GM13977 (cell line): ENCODE measurements at regions not wholly inside any gene's neighbourhood (a gene's known extent, or its start where the extent isn't known, plus 50 kb on each side); places are given as distances from the start of the nearest gene placed in this dataset.

Experiments used
- DNase-seq: peaks from one replicate; pipeline ENCODE4 v3.0.0; 2012; ENCODE audit warnings: low spot score
- CTCF ChIP-seq: IDR thresholded peaks from 2 replicates; pipeline ENCODE4 v1.5.1; 2012; ENCODE audit warnings: mild to moderate bottlenecking, control low read depth; ENCODE audit not compliant: insufficient read depth; ENCODE audit errors: extremely low read depth, missing control alignments
- in situ Hi-C: fragments of 300-500 bp; cut with MboI; formaldehyde crosslinking; loops from one replicate; pipeline ENCODE4 v1.12.0; 2022; ENCODE audit warnings: low sequenced_read_pairs, low pct_unique_long_range_greater_than_20kb, mixed read lengths, inconsistent platforms; ENCODE audit not compliant: unreplicated experiment

- no peak for DNase-seq
- in situ Hi-C loops: no loop called here
- TF ChIP-seq CTCF: no peak
Observed at GRCh38 chr16:50472472-50472871, 75.7 kb upstream of the NKD1 start.

GRCh38 chr16:50470687-50471086, 77.5 kb upstream of the NKD1 start:
- in situ Hi-C loops: no loop called here
- TF ChIP-seq CTCF: no peak
- no peak for DNase-seq

GRCh38 chr16:50469744-50470321, 78.4 kb upstream of the NKD1 start:
- no peak for TF ChIP-seq CTCF
- in situ Hi-C loops: no loop called here
- no peak for DNase-seq

GRCh38 chr16:50469121-50469743, 79.0 kb upstream of the NKD1 start:
- TF ChIP-seq CTCF: no peak
- DNase-seq: no peak
- in situ Hi-C loops: no loop called here

GRCh38 chr16:50468749-50469078, 79.5 kb upstream of the NKD1 start:
- in situ Hi-C loops: no loop called here
- DNase-seq: no peak
- TF ChIP-seq CTCF: no peak

GRCh38 chr16:50467943-50468748, 80.0 kb upstream of the NKD1 start:
- in situ Hi-C loops: no loop called here
- peak; percentile 53 for DNase-seq
- TF ChIP-seq CTCF: no peak
